ENCODE measurements at regions not wholly inside any gene's neighbourhood (a gene's known extent, or its start where the extent isn't known, plus 50 kb on each side); places are given as distances from the start of the nearest gene placed in this dataset.

GRCh38 chr6:103018426-103018825, 1624.9 kb downstream of the GRIK2 start:
- Histone ChIP-seq H3K23ac (ENCODE audit: insufficient read length) (no peak overlapping the region), H3K4ac (replicated peaks; ENCODE audit: insufficient read length, low read depth, low read length) (no peak overlapping the region), H2AFZ (ENCODE audit: low read length) (no peak overlapping the region), H3K23me2 (ENCODE audit: low read depth, low read length) (no peaks in the 10 kb centered on the region; the same call in 1 of the 2 replicates), H4K5ac (ENCODE audit: insufficient read length, low read depth, low read length) (no peak overlapping the region), H3K27me3 (replicated peaks in 1 of 4; ENCODE audit: control insufficient read depth in 3 of 4, extremely low read depth in 1 of 4, insufficient read depth in 3 of 4, low read length in 3 of 4) (no peaks in the 10 kb centered on the region), H3K56ac (replicated peaks; ENCODE audit: insufficient read length, low read depth, low read length) (no peak overlapping the region), H2BK15ac (ENCODE audit: low read length) (no peak overlapping the region), H2BK12ac (ENCODE audit: low read depth, low read length) (no peak overlapping the region), H3K79me2 (ENCODE audit: control insufficient read depth in 1 of 2, insufficient read depth in 2 of 2, low read length in 2 of 2) (no peaks in the 10 kb centered on the region), H2AK5ac (ENCODE audit: low read depth, low read length) (no peak overlapping the region), H2BK20ac (ENCODE audit: low read length) (no peak overlapping the region), H3K18ac (ENCODE audit: extremely low read depth, low read length) (no peak overlapping the region), H4K20me1 (replicated peaks in 1 of 2; ENCODE audit: control insufficient read depth in 1 of 2, insufficient read depth in 2 of 2, low read length in 2 of 2) (no peaks in the 10 kb centered on the region), H4K91ac (replicated peaks; ENCODE audit: insufficient read length, low read length) (no peak overlapping the region), H3K79me1 (ENCODE audit: low read depth, low read length) (no peaks in the 10 kb centered on the region), H3K9me3 (ENCODE audit: insufficient read depth in 2 of 2, low read depth in 1 of 2, low read length in 1 of 2) (no peaks in the 10 kb centered on the region), H4K8ac (ENCODE audit: extremely low read depth, insufficient read depth, low read length) (no peak overlapping the region), H3K4me1 (replicated peaks in 1 of 4; ENCODE audit: control insufficient read depth in 3 of 4, insufficient read depth in 4 of 4, low read length in 3 of 4) (no peaks in the 10 kb centered on the region), H2BK5ac (ENCODE audit: low read depth, low read length) (no peak overlapping the region), H3K27ac (ENCODE audit: low read depth, low read length) (no peak overlapping the region), H3K9ac (replicated peaks in 1 of 4; ENCODE audit: extremely low read depth in 1 of 4, low read depth in 3 of 4, low read length in 3 of 4) (no peak overlapping the region), H3K4me2 (ENCODE audit: insufficient read depth in 1 of 2, low read depth in 2 of 2, low read length in 2 of 2) (no peak overlapping the region), H3K14ac (ENCODE audit: insufficient read length) (no peak overlapping the region), H3K36me3 (ENCODE audit: control insufficient read depth in 2 of 4, insufficient read depth in 4 of 4, low read length in 3 of 4) (no peaks in the 10 kb centered on the region), H2BK120ac (replicated peaks; ENCODE audit: low read depth, low read length) (no peak overlapping the region), H3K4me3 (ENCODE audit: extremely low read depth in 1 of 4, insufficient read depth in 2 of 4, low read depth in 3 of 4, low read length in 4 of 4) (no peak overlapping the region)
- FAIRE-seq (no peak), DNase-seq (ENCODE audit: low read depth in 1 of 2, low spot score in 2 of 2) (no peak)
- ChIA-PET CTCF (ENCODE audit: partially characterized antibody) (no interaction called here), POLR2A (ENCODE audit: partially characterized antibody) (no interaction called here)
- WGBS, 2 experiments (ENCODE audit: extremely low coverage in 1 of 2, insufficient coverage in 1 of 2, insufficient read length in 1 of 2, insufficient replicate concordance in 2 of 2, low coverage in 1 of 2, low lambda C conversion rate in 2 of 2, missing lambda C conversion rate in 1 of 2): 98% methylated on average over 7 of the region's 7 CpGs; no CpG with 5 or more reads in 1 of the 2 experiments
- TF ChIP-seq YY1 (IDR thresholded peaks at IDR 0.05; ENCODE audit: low read depth, low read length): no peak
- no peak for TF ChIP-seq FOSL1 (IDR thresholded peaks at IDR 0.05; ENCODE audit: insufficient read depth, low read depth, low read length)
- TF ChIP-seq RFX5 (IDR thresholded peaks at IDR 0.05; ENCODE audit: borderline replicate concordance, low read depth, low read length): no peak
- TF ChIP-seq GABPA (IDR thresholded peaks at IDR 0.05; ENCODE audit: borderline replicate concordance, insufficient read depth, low read length): no peak
- no peak for TF ChIP-seq EZH2 (IDR thresholded peaks at IDR 0.05; ENCODE audit: low read depth, low read length, severe bottlenecking)
- no peak for TF ChIP-seq PHF8 (conservative IDR thresholded peaks at IDR 0.05; ENCODE audit: low read depth, low read length)
- TF ChIP-seq RAD21 (IDR thresholded peaks at IDR 0.05 in 1 of 2, conservative IDR thresholded peaks at IDR 0.05 in 1 of 2; ENCODE audit: low read depth in 2 of 2, low read length in 2 of 2): no peak
- TF ChIP-seq POU5F1 (IDR thresholded peaks at IDR 0.05; ENCODE audit: low read depth, low read length): no peak
- TF ChIP-seq ATF3 (IDR thresholded peaks at IDR 0.05; ENCODE audit: insufficient read depth, low read depth, low read length): no peak
- TF ChIP-seq CHD2 (IDR thresholded peaks at IDR 0.05; ENCODE audit: low read length): no peak
- TF ChIP-seq RXRA (IDR thresholded peaks at IDR 0.05; ENCODE audit: insufficient read depth, low read depth, low read length): no peak
- TF ChIP-seq KDM4A (IDR thresholded peaks at IDR 0.05; ENCODE audit: low read depth, low read length, severe bottlenecking): no peak
- no peak for TF ChIP-seq TEAD4 (IDR thresholded peaks at IDR 0.05; ENCODE audit: low read depth, low read length)
- TF ChIP-seq BACH1 (IDR thresholded peaks at IDR 0.05; ENCODE audit: low read length): no peak

All from H1 (cell line).